GM12878 (cell line): ENCODE measurements at regions not wholly inside any gene's neighbourhood (a gene's known extent, or its start where the extent isn't known, plus 50 kb on each side); places are given as distances from the start of the nearest gene placed in this dataset.

ENCODE experiments used
- ATAC-seq: fragments of 200-7000 bp; cut with Tn5 transposase; 3 replicates; pipeline ENCODE4 v1.9.1; 2020; ENCODE audit warnings: mild to moderate bottlenecking, moderate library complexity
- BruUV-seq: library from RNA; stranded (reverse); fragments of 400-500 nt; replicated peaks from 2 replicates; lab custom pipeline; 2021; lab: Mats Ljungman, UMichigan
- CTCF ChIA-PET: fragments of 300-600 bp; sonication (Branson Sonifier 250); formaldehyde crosslinking; extraction: SDS; loops from one replicate; lab custom pipeline; 2021; ENCODE audit warnings: inconsistent platforms; lab: Yijun Ruan, JAX
- POLR2A ChIA-PET: fragments of 350-600 bp; formaldehyde crosslinking; extraction: SDS; loops from one replicate; lab custom pipeline; 2021; ENCODE audit warnings: inconsistent platforms; lab: Charles Lee
- RAD21 ChIA-PET: fragments of 300-600 bp; sonication (Branson Sonifier 250); formaldehyde crosslinking; loops from one replicate; lab custom pipeline; 2023; ENCODE audit warnings: antibody characterized with exemption; ENCODE audit not compliant: unreplicated experiment; lab: Charles Lee
- SMC1A ChIA-PET: fragments of 300-600 bp; sonication (Branson Sonifier 250); formaldehyde crosslinking; loops from one replicate; lab custom pipeline; 2023; ENCODE audit not compliant: unreplicated experiment, uncharacterized antibody; lab: Charles Lee
- DNase-seq: peaks from one replicate; pipeline ENCODE4 v3.0.0-alpha.2; 2011; ENCODE audit warnings: low read depth, low spot score
- FAIRE-seq: peaks from 3 replicates; lab custom pipeline; 2011; peaks lifted over from hg19 to GRCh38; lab: Jason Lieb, UNC
- H2AFZ ChIP-seq: 2 replicates; pipeline ENCODE4 v1.6.0; 2011; ENCODE audit warnings: low read depth, low read length, control low read depth; ENCODE audit not compliant: control insufficient read depth
- H3K27ac ChIP-seq: 2 replicates; pipeline ENCODE4 v1.5.1; 2011; ENCODE audit warnings: control low read depth; ENCODE audit not compliant: control insufficient read depth, insufficient read depth
- H3K27me3 ChIP-seq, 2 experiments: replicated peaks in 1 of 2; 2 replicates each; pipeline versions ENCODE4 v1.6.0 to v1.6.1; 2011; ENCODE audit warnings: low read length in 1 of 2; ENCODE audit not compliant: control insufficient read depth in 2 of 2, insufficient read depth in 2 of 2
- H3K36me3 ChIP-seq, 2 experiments: 2 replicates each; pipeline ENCODE4 v1.5.1; 2011; ENCODE audit warnings: low read length in 1 of 2; ENCODE audit not compliant: control insufficient read depth in 2 of 2, insufficient read depth in 2 of 2
- H3K4me1 ChIP-seq: 2 replicates; pipeline ENCODE4 v1.6.1; 2011; ENCODE audit warnings: mild to moderate bottlenecking, low read length, moderate library complexity, mixed read lengths; ENCODE audit not compliant: control insufficient read depth, insufficient read depth
- H3K4me2 ChIP-seq: 2 replicates; pipeline ENCODE4 v1.6.0; 2011; ENCODE audit warnings: control low read depth; ENCODE audit not compliant: control insufficient read depth, insufficient read depth
- H3K4me3 ChIP-seq: fragments of 200-600 bp; sonication (generic); 2 replicates; pipeline ENCODE4 v1.5.1; 2016
- H3K79me2 ChIP-seq: 2 replicates; pipeline ENCODE4 v1.6.0; 2011; ENCODE audit warnings: low read length; ENCODE audit not compliant: control insufficient read depth, insufficient read depth
- H3K9ac ChIP-seq: 2 replicates; pipeline ENCODE4 v1.8.0; 2011; ENCODE audit warnings: low read length, control low read depth, mixed read lengths; ENCODE audit not compliant: control insufficient read depth, insufficient read depth
- H3K9me3 ChIP-seq: replicated peaks from 3 replicates; pipeline ENCODE4 v1.5.1; 2011; ENCODE audit warnings: mild to moderate bottlenecking, low read length; ENCODE audit not compliant: control insufficient read depth, insufficient read depth
- H4K20me1 ChIP-seq: 2 replicates; pipeline ENCODE4 v1.6.0; 2011; ENCODE audit not compliant: control insufficient read depth, insufficient read depth
- CBFB ChIP-seq: IDR thresholded peaks from 2 replicates; pipeline ENCODE4 v1.6.1; 2016; ENCODE audit warnings: antibody characterized with exemption, low read depth
- CHD2 ChIP-seq: IDR thresholded peaks from 2 replicates; pipeline ENCODE4 v1.6.1; 2011; ENCODE audit warnings: low read depth, low read length, improper control_type of control experiment, borderline replicate concordance
- DPF2 ChIP-seq: fragments of 450-650 bp; IDR thresholded peaks from 2 replicates; pipeline ENCODE4 v1.6.1; 2017; ENCODE audit warnings: mild to moderate bottlenecking
- EP300 ChIP-seq, 2 experiments: fragments of 150-350 bp in 1 of 2; IDR thresholded peaks; 2 replicates each; pipeline ENCODE4 v1.6.1; 2011 to 2012; ENCODE audit warnings: low read depth in 2 of 2, low read length in 2 of 2, borderline replicate concordance in 1 of 2, improper control_type of control experiment in 1 of 2, inconsistent platforms in 1 of 2; ENCODE audit not compliant: control insufficient read depth in 1 of 2
- EZH2 ChIP-seq: IDR thresholded peaks from 2 replicates; pipeline ENCODE4 v1.6.1; 2012; ENCODE audit warnings: low read depth, mild to moderate bottlenecking, control low read depth, inconsistent platforms, low read length, borderline replicate concordance; ENCODE audit not compliant: control insufficient read depth
- FOXM1 ChIP-seq: IDR thresholded peaks from 2 replicates; pipeline ENCODE4 v1.6.1; 2012; ENCODE audit warnings: low read depth, mild to moderate bottlenecking, inconsistent platforms, low read length, moderate library complexity
- MEF2A ChIP-seq: IDR thresholded peaks from 2 replicates; pipeline ENCODE4 v1.6.1; 2011; ENCODE audit warnings: low read depth, mild to moderate bottlenecking, low read length, moderate library complexity; ENCODE audit not compliant: insufficient read depth
- MYB ChIP-seq: fragments of 150-350 bp; IDR thresholded peaks from 2 replicates; pipeline ENCODE4 v1.6.1; 2014; ENCODE audit warnings: mild to moderate bottlenecking, low read depth, low read length, borderline replicate concordance
- MYC ChIP-seq: IDR thresholded peaks from 2 replicates; pipeline ENCODE4 v1.6.1; 2011; ENCODE audit warnings: mild to moderate bottlenecking, low read length, moderate library complexity, inconsistent platforms; ENCODE audit not compliant: insufficient read depth, insufficient replicate concordance, insufficient read length, severe bottlenecking
- NFXL1 ChIP-seq: fragments of 450-650 bp; IDR thresholded peaks from 2 replicates; pipeline ENCODE4 v1.6.1; 2017; ENCODE audit warnings: antibody characterized with exemption, mild to moderate bottlenecking, borderline replicate concordance
- TARDBP ChIP-seq: IDR thresholded peaks from 2 replicates; pipeline ENCODE4 v1.6.1; 2016; ENCODE audit warnings: borderline replicate concordance
- TBL1XR1 ChIP-seq: IDR thresholded peaks from 2 replicates; pipeline ENCODE4 v1.6.1; 2012; ENCODE audit warnings: low read depth, low read length, improper control_type of control experiment
- WGBS: methylation state at CpG from one replicate; pipeline ENCODE4 v1.1.6; 2016; ENCODE audit warnings: low lambda C conversion rate; ENCODE audit not compliant: insufficient replicate concordance, insufficient coverage; ENCODE audit errors: missing lambda C conversion rate; 5-methylcytosine and 5-hydroxymethylcytosine counted together
- in situ Hi-C: fragments of 300-500 bp; cut with MboI; formaldehyde crosslinking; loops from 9 replicates; pipeline ENCODE4 v1.14.3; 2018; ENCODE audit warnings: mixed read lengths
- intact Hi-C: fragments of 100-400 bp; cut with micrococcal nuclease; formaldehyde crosslinking; loops from one replicate; pipeline ENCODE4 v1.14.2; 2022; ENCODE audit not compliant: unreplicated experiment
- TF ChIP-seq, protein P1 (sequence below): fragments of 450-650 bp; IDR thresholded peaks from 2 replicates; pipeline ENCODE4 v1.6.1; 2017; ENCODE audit warnings: mild to moderate bottlenecking, moderate library complexity
- TF ChIP-seq, protein P2 (sequence below): IDR thresholded peaks from 2 replicates; pipeline ENCODE4 v1.6.1; 2011; ENCODE audit warnings: borderline replicate concordance, low read depth, mild to moderate bottlenecking, moderate library complexity, low read length; ENCODE audit not compliant: insufficient read depth, poor library complexity, severe bottlenecking
- TF ChIP-seq, protein P3 (sequence below): fragments of 450-650 bp; conservative IDR thresholded peaks from 2 replicates; pipeline ENCODE4 v1.6.1; 2017; ENCODE audit warnings: mild to moderate bottlenecking, moderate library complexity
- TF ChIP-seq, protein P4 (sequence below): fragments of 450-650 bp; IDR thresholded peaks from 2 replicates; pipeline ENCODE4 v1.6.1; 2016; ENCODE audit warnings: mild to moderate bottlenecking

DNA sequence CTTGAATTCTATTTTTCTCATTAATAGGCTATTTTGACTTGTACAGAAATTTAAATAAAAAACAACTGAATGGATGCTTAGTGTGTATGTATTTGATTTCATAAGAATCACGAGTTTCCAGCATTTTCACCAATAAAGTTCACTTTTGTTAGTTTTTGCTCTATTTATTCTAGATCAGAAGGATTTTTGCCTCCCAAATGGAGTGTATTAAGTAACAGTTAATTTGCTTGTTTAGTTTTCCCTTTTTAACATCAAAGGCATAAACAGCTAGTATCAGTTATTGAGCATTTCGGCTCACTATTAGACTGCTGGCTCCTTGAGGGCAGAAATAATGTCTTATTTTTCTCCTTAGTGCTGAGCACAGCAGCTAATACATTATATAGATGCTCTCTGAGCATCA, 414.1 kb downstream of the FGF9 start:
- DNase-seq (no peak), ATAC-seq (no peak), FAIRE-seq (no peak)
- H3K36me3 ChIP-seq: no peaks in the 10 kb centered on the region
- H3K27me3 ChIP-seq: no peaks in the 10 kb centered on the region
- intact Hi-C loops (no loop called here), in situ Hi-C loops (no loop called here)
- no peak overlapping the region for H3K27ac ChIP-seq
- no peak overlapping the region; the same call in 1 of the 2 replicates for H2AFZ ChIP-seq
- H3K9ac ChIP-seq: no peak overlapping the region
- no peak overlapping the region for H3K4me3 ChIP-seq
- ChIA-PET POLR2A (interaction anchor here (0.7 kb wide), 1 partner anchor 53 kb away, joined by 3 read pairs; no protein-coding TSS in a partner anchor), SMC1A (interaction anchor here (1.6 to 2.3 kb wide), 3 partner anchors 9 to 17 kb away, joined by 5 to 10 read pairs (median 7); no protein-coding TSS in a partner anchor), RAD21 (no interaction called here), CTCF (interaction anchor here (1.6 kb wide), 1 partner anchor 13 kb away, joined by 4 read pairs; no protein-coding TSS in a partner anchor)
- H3K9me3 ChIP-seq: no peaks in the 10 kb centered on the region
- H3K79me2 ChIP-seq: no peaks in the 10 kb centered on the region
- BruUV-seq: no TSS peak
- no peaks in the 10 kb centered on the region for H4K20me1 ChIP-seq
- 45% methylated on average over 2 of the region's 2 CpGs for WGBS
- H3K4me1 ChIP-seq: no peaks in the 10 kb centered on the region
- no peak overlapping the region for H3K4me2 ChIP-seq
- TF ChIP-seq CHD2: no peak
- TF ChIP-seq MYC: no peak
- no peak for TF ChIP-seq DPF2
- no peak for TF ChIP-seq TBL1XR1
- no peak for TF ChIP-seq EP300 (IDR thresholded peaks at IDR 0.05; ENCODE audit: borderline replicate concordance in 1 of 2, control insufficient read depth in 1 of 2, low read depth in 2 of 2, low read length in 2 of 2)
- TF ChIP-seq MYB: no peak
- TF ChIP-seq NFXL1: no peak
- TF ChIP-seq, protein P1, sequence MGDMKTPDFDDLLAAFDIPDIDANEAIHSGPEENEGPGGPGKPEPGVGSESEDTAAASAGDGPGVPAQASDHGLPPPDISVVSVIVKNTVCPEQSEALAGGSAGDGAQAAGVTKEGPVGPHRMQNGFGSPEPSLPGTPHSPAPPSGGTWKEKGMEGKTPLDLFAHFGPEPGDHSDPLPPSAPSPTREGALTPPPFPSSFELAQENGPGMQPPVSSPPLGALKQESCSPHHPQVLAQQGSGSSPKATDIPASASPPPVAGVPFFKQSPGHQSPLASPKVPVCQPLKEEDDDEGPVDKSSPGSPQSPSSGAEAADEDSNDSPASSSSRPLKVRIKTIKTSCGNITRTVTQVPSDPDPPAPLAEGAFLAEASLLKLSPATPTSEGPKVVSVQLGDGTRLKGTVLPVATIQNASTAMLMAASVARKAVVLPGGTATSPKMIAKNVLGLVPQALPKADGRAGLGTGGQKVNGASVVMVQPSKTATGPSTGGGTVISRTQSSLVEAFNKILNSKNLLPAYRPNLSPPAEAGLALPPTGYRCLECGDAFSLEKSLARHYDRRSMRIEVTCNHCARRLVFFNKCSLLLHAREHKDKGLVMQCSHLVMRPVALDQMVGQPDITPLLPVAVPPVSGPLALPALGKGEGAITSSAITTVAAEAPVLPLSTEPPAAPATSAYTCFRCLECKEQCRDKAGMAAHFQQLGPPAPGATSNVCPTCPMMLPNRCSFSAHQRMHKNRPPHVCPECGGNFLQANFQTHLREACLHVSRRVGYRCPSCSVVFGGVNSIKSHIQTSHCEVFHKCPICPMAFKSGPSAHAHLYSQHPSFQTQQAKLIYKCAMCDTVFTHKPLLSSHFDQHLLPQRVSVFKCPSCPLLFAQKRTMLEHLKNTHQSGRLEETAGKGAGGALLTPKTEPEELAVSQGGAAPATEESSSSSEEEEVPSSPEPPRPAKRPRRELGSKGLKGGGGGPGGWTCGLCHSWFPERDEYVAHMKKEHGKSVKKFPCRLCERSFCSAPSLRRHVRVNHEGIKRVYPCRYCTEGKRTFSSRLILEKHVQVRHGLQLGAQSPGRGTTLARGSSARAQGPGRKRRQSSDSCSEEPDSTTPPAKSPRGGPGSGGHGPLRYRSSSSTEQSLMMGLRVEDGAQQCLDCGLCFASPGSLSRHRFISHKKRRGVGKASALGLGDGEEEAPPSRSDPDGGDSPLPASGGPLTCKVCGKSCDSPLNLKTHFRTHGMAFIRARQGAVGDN: no peak
- TF ChIP-seq, protein P2, sequence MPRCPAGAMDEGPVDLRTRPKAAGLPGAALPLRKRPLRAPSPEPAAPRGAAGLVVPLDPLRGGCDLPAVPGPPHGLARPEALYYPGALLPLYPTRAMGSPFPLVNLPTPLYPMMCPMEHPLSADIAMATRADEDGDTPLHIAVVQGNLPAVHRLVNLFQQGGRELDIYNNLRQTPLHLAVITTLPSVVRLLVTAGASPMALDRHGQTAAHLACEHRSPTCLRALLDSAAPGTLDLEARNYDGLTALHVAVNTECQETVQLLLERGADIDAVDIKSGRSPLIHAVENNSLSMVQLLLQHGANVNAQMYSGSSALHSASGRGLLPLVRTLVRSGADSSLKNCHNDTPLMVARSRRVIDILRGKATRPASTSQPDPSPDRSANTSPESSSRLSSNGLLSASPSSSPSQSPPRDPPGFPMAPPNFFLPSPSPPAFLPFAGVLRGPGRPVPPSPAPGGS: no peak
- TF ChIP-seq TARDBP: no peak
- TF ChIP-seq EZH2: no peak
- no peak for TF ChIP-seq FOXM1
- TF ChIP-seq, protein P3, sequence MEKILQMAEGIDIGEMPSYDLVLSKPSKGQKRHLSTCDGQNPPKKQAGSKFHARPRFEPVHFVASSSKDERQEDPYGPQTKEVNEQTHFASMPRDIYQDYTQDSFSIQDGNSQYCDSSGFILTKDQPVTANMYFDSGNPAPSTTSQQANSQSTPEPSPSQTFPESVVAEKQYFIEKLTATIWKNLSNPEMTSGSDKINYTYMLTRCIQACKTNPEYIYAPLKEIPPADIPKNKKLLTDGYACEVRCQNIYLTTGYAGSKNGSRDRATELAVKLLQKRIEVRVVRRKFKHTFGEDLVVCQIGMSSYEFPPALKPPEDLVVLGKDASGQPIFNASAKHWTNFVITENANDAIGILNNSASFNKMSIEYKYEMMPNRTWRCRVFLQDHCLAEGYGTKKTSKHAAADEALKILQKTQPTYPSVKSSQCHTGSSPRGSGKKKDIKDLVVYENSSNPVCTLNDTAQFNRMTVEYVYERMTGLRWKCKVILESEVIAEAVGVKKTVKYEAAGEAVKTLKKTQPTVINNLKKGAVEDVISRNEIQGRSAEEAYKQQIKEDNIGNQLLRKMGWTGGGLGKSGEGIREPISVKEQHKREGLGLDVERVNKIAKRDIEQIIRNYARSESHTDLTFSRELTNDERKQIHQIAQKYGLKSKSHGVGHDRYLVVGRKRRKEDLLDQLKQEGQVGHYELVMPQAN: no peak
- TF ChIP-seq MEF2A: no peak
- TF ChIP-seq, protein P4, sequence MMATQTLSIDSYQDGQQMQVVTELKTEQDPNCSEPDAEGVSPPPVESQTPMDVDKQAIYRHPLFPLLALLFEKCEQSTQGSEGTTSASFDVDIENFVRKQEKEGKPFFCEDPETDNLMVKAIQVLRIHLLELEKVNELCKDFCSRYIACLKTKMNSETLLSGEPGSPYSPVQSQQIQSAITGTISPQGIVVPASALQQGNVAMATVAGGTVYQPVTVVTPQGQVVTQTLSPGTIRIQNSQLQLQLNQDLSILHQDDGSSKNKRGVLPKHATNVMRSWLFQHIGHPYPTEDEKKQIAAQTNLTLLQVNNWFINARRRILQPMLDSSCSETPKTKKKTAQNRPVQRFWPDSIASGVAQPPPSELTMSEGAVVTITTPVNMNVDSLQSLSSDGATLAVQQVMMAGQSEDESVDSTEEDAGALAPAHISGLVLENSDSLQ: no peak
- TF ChIP-seq CBFB: no peak
